C4-2B (cell line): ENCODE measurements at regions not wholly inside any gene's neighbourhood (a gene's known extent, or its start where the extent isn't known, plus 50 kb on each side); places are given as distances from the start of the nearest gene placed in this dataset.

Experiments
- H3K27ac ChIP-seq: fragments of 450-650 bp; 2 replicates; pipeline ENCODE4 v1.5.1; 2017
- ZFX ChIP-seq: fragments of 450-650 bp; IDR thresholded peaks from 2 replicates; pipeline ENCODE4 v1.6.1; 2017
- TF ChIP-seq, protein P1 (sequence below): fragments of 450-650 bp; conservative IDR thresholded peaks from 2 replicates; pipeline ENCODE4 v1.5.1; 2017; ENCODE audit warnings: mild to moderate bottlenecking

DNA sequence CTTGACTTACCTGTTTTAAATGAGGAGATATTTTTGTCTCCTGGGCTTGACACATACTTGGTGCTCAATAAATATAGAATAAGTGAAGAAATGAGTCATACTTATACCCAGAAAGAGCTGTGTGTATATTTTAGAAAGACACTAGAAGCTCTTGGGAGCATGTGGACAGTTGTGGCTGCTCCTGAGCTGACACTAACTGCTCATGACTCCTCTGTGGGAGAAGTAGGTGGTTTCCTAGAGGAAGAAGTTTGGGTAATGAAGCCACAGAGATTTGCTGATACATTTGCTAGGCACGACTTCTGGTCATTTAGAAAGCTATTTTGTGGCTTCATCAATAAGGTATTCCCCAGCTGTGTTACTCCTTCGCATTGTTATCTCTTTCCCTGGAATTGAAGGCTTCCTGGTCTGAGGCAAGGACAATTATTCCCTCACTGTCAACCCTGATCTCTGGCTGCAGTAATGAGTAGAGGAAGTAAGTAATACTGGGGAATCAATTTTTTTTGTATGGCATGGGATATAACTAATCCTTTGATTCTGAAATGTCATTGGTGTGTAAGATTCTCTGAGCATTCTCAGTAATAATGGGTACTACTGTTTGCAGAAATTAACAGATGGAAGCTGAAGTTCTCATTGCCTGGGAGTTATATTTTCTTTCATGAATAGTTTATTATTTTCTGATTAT lies 79.6 kb upstream of the DCBLD2 start:
- H3K27ac ChIP-seq: no peak overlapping the region
- TF ChIP-seq ZFX: no peak
- TF ChIP-seq, protein P1, sequence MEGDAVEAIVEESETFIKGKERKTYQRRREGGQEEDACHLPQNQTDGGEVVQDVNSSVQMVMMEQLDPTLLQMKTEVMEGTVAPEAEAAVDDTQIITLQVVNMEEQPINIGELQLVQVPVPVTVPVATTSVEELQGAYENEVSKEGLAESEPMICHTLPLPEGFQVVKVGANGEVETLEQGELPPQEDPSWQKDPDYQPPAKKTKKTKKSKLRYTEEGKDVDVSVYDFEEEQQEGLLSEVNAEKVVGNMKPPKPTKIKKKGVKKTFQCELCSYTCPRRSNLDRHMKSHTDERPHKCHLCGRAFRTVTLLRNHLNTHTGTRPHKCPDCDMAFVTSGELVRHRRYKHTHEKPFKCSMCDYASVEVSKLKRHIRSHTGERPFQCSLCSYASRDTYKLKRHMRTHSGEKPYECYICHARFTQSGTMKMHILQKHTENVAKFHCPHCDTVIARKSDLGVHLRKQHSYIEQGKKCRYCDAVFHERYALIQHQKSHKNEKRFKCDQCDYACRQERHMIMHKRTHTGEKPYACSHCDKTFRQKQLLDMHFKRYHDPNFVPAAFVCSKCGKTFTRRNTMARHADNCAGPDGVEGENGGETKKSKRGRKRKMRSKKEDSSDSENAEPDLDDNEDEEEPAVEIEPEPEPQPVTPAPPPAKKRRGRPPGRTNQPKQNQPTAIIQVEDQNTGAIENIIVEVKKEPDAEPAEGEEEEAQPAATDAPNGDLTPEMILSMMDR: no peak

DNA sequence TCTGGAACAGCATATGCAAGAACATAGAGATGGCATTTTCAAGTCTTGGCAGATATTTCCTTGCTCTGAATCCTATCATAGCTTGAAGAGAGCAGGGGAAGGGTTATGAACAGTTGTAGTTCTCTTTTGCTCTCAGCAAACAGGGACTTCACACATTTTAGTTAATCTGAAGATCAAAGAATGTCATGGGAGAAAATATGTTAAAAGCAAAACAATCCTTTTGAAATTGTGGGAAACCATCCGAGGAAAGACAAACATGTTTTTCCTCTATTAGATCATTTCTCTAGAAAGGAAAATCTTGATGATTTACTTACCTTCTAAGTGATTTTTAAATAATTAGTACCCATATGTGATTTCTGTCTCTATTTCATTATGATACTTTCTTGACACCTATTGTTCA lies 77.8 kb upstream of the DCBLD2 start:
- no peak overlapping the region for H3K27ac ChIP-seq
- TF ChIP-seq ZFX: no peak
- TF ChIP-seq, protein P1: no peak

GRCh38 chr3:98978068-98978811 lies 76.7 kb upstream of the DCBLD2 start:
- TF ChIP-seq, protein P1: no peak
- TF ChIP-seq ZFX: no peak
- H3K27ac ChIP-seq: no peak overlapping the region

- no peak overlapping the region for H3K27ac ChIP-seq
- TF ChIP-seq, protein P1: no peak
- TF ChIP-seq ZFX: no peak
These were observed 76.0 kb upstream of the DCBLD2 start for GRCh38 chr3:98977520-98977919.

GRCh38 chr3:98974442-98974841 lies 72.9 kb upstream of the DCBLD2 start:
- H3K27ac ChIP-seq: no peak overlapping the region

DNA sequence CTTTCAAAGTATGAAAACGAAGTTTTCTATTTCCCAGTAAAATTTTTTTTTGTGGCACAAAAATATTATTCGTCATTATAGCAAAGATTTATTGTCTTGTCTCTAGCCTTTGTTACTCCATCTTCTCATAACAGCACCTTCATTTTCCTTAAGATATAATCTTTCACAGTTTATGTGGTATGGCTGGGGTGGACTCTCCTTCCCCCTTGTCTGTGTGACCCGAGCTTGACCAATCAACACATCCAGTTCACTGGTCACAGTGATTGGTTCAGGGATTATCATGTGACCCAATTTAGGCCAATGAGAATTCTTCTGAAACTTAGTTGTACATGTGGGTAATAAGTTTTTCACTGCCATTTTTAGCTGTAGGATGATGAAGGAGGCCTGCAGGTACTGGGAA lies 71.2 kb upstream of the DCBLD2 start:
- H3K27ac ChIP-seq: no peak overlapping the region
- no peak for TF ChIP-seq ZFX
- TF ChIP-seq, protein P1: no peak

More at GRCh38 chr3:98974442-98974841, 72.9 kb upstream of the DCBLD2 start:
- TF ChIP-seq, protein P1: no peak
- TF ChIP-seq ZFX: no peak

GRCh38 chr3:98972155-98972554 lies 70.7 kb upstream of the DCBLD2 start:
- no peak overlapping the region for H3K27ac ChIP-seq
- no peak for TF ChIP-seq ZFX
- TF ChIP-seq, protein P1: no peak
